Gastroesophageal sphincter (tissue), 3 donors: ENCODE measurements at regions not wholly inside any gene's neighbourhood (a gene's known extent, or its start where the extent isn't known, plus 50 kb on each side); places are given as distances from the start of the nearest gene placed in this dataset.
"Not testable (repeated sequence)": the region's sequence is repeated elsewhere in the genome, so short reads cannot be mapped to it uniquely, and the experiment has no call there.

Experiments used
- EP300 ChIP-seq: sonication (generic); formaldehyde crosslinking; IDR thresholded peaks from one replicate; pipeline ENCODE4 v1.6.1; 2017; ENCODE audit warnings: antibody characterized with exemption, mild to moderate bottlenecking
- POLR2A ChIP-seq, 2 donors: fragments of 450-650 bp; IDR thresholded peaks; one replicate each; pipeline ENCODE4 v1.6.1; 2017; ENCODE audit warnings: antibody characterized with exemption in 2 of 2, mild to moderate bottlenecking in 2 of 2, moderate library complexity in 1 of 2
- TF ChIP-seq, protein P1 (sequence below), 4 experiments: fragments of 200-600 bp in 2 of 4; fragments of 450-650 bp in 2 of 4; sonication (generic) in 1 of 4; IDR thresholded peaks; one replicate each; pipeline ENCODE4 v1.5.1; 2017 to 2019; ENCODE audit warnings: antibody characterized with exemption in 4 of 4, mild to moderate bottlenecking in 2 of 4, moderate library complexity in 2 of 4

GRCh38 chrX:2554066-2554465 is 53.3 kb upstream of the DHRSX start:
- TF ChIP-seq, protein P1, sequence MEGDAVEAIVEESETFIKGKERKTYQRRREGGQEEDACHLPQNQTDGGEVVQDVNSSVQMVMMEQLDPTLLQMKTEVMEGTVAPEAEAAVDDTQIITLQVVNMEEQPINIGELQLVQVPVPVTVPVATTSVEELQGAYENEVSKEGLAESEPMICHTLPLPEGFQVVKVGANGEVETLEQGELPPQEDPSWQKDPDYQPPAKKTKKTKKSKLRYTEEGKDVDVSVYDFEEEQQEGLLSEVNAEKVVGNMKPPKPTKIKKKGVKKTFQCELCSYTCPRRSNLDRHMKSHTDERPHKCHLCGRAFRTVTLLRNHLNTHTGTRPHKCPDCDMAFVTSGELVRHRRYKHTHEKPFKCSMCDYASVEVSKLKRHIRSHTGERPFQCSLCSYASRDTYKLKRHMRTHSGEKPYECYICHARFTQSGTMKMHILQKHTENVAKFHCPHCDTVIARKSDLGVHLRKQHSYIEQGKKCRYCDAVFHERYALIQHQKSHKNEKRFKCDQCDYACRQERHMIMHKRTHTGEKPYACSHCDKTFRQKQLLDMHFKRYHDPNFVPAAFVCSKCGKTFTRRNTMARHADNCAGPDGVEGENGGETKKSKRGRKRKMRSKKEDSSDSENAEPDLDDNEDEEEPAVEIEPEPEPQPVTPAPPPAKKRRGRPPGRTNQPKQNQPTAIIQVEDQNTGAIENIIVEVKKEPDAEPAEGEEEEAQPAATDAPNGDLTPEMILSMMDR (IDR thresholded peaks at IDR 0.05) = not testable (repeated sequence)
- TF ChIP-seq POLR2A (IDR thresholded peaks at IDR 0.05); EP300: not testable (repeated sequence)
